DMS114 treated with DMSO at 0.1 percent for 48 hours (cell line): ENCODE measurements at regions not wholly inside any gene's neighbourhood (a gene's known extent, or its start where the extent isn't known, plus 50 kb on each side); places are given as distances from the start of the nearest gene placed in this dataset.
"Not testable (repeated sequence)": the region's sequence is repeated elsewhere in the genome, so short reads cannot be mapped to it uniquely, and the experiment has no call there.

Experiments
- DNase-seq: peaks from one replicate; lab custom pipeline; 2025; ENCODE audit not compliant: unreplicated experiment; lab: John Stamatoyannopoulos, UW

DNA sequence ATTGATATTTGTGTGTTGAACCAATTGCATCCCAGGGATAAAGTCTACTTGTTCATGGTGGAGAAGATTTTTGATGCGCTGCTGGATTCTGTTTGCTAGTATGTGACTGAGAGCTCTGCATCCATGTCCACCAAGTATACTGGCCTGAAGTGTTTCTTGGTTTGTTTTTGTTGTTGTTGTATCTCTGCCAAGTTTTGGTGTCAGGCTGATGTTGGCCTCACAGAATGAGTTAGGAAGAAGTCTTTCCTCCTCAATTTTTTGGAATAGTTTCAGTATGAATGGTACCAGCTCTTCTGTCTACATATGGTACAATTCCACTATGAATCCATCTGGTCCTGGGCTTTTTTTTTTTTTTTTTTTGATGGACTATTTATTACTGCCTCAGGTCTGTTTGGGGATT is 50.9 kb upstream of the OSTN start:
- DNase-seq, result no peak

DNA sequence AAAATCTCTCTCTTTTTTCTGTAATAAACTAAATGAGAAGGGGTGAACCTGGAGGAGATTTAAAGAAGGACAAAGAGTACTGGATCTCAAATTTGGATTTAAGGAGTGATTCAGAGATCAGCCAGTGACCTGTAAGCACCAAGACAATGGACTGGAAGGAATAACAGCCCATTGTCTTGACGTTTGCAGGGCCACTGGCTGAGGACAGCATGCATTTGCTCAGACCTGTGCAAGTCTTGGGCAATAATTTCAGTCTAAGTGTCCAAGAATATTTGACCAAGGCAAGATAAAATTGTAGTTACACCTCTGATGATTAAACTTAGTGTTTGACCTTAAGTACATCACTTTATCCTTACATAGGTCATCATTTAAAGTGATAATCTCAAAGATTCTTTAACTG is 55.8 kb upstream of the OSTN start:
- no peak for DNase-seq

- no peak for DNase-seq
Measured at GRCh38 chr3:191141728-191142127, 57.3 kb upstream of the OSTN start.

DNA sequence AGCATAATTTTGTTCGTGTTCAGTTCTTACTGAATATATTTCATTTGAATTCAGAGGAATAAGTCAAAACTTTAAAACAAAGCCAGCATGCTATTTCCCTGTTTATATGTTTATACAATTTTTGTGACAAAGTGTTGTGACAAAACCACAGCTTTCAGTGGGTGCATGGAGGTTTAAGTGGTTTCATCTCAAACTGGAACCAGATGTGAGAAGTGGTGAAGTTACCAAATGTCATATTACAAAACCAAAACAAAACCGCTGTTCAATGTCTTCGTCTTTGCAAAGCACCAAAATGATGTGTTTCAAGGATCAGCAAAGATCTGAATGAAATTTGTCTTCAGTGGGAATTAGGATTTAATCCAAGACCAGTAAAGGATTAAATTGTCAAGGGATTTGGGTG is 59.3 kb upstream of the OSTN start:
- DNase-seq, result no peak

DNA sequence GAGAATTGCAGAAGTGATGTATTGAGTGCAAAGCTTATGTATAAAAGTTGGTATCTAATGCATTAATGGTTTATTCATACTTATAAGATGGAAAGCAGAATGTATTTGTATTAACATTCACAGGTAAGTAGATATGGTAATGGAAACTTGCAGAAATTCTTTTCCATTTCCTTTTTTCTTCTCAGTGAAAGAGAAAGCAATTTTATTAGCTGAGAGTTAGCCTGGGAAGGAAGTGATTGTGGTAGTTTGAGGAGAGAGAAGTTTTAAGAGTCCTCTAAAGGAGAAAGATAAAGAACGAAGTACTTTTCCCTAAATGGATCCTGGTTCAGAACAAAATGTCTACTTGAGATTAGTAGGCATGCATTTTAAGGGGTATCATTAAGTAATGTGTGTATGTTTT is 60.1 kb upstream of the OSTN start:
- DNase-seq, result no peak

GRCh38 chr3:191137708-191138107 is 61.3 kb upstream of the OSTN start:
- no peak for DNase-seq

- DNase-seq, result no peak
Measured at GRCh38 chr3:191136347-191136746, 62.7 kb upstream of the OSTN start.

GRCh38 chr3:191135175-191135574 is 63.9 kb upstream of the OSTN start:
- no peak for DNase-seq

DNA sequence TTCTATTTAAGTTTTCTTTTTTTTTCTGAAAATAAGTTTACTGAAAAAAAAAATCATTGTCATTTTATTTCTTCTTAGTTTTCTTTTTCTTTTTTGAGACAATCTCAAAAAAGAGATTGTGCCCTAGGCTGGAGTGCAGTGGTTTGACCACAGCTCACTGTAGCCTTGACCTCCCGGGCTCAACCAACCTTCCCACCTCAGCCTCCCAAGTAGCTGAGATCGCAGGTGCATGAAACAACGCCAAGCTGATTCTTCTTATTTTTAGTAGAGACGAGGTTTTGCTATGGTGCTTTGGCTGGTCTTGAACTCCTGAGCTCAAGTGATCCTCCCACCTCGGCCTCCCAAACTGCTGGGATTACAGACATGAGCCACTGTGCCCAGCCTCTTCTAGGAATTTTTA is 65.7 kb upstream of the OSTN start:
- no peak for DNase-seq

DNA sequence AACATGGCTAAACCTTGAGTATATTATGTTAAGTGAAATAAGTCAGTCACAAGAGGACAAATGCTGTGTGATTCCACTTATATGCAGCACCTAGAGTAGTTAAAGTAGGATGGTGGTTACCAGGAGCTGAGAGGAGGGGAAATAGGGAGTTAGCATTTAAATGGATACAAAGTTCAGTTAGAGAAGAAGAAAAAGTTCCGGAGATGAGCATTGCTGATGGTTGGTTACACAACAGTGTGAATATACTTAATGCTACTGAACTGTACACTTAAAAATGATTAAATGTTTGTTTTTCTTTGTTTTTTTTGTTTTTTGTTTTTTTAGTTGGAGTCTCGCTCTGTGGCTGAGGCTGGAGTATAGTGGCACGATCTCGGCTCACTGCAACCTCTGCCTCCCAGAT is 67.7 kb upstream of the OSTN start:
- no peak for DNase-seq

DNA sequence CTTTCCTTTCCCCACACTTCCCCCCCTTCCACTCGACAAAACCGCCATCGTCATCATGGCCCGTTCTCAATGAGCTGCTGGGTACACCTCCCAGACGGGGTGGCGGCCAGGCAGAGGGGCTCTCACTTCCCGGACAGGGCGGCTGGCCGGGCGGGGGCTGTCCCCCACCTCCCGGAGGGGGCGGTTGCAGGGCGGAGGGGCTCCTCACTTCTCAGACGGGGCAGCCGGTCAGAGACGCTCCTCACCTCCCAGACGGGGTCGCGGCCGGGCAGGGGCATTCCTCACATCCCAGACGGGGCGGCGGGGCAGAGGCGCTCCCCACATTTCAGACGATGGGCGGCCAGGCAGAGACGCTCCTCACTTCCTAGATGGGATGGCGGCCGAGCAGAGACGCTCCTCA is 74.2 kb upstream of the OSTN start:
- DNase-seq, result not testable (repeated sequence)

GRCh38 chr3:191123946-191124345 is 75.1 kb upstream of the OSTN start:
- no peak for DNase-seq

DNA sequence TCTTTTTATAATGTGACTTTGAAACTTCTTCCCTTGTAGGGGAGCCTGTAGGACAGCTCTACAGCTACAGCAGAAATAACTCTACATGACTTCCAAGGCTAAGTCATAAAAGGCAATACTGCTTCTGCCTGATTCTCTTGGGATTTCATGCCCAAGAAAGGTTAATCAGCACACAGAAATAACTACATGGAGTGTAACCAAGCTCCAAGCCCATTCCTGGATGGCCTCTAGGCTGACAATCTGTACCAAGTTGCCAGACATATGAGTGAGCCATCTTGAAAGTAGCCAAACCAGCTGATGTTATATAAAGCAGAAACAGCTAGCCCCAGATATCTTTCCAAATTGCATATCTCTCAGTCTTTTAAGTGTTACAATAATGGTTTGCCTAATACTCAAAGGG is 75.8 kb upstream of the OSTN start:
- no peak for DNase-seq

- DNase-seq, result no peak
Measured at GRCh38 chr3:191120447-191121298, 78.4 kb upstream of the OSTN start.

DNA sequence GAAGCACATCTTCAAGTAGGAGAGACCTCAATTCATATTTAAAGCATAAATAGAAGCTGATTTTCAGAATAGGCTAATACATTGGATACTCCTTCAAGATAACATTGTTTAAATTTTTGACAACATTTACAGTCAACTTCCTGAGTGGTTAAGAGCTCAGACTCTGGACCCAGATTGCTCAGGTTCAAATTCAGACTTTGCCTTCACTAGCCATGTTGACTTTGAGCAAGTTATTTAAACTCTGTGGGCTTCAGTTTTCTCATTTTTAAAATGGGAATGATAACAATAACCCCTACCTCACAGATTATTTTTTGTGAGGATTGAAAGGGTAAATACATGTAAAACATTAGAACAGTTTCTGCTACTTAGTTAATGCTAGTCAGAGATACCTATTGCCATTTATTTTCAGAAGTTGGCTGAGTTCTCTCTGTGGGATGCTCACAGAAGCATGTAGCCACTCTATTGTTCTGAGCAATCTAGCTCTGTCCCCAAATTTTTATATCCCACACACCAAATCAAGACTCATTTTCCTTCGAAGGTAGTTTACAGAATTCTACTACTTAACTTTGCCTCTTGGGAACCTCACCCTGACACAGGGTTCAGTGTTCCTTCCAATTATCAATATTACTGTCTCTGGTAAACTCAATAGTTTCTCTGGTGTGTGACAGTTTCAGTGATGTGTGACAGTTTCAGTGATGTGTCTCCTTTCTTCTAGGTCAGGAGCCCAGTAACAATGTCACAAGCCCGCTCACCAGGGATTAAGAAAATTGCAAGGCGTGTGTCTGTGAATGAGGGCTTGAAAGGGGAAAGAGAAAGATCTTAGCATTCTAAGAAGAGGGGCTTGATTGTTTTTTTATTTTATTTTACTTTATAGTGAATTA is 79.4 kb upstream of the OSTN start:
- no peak for DNase-seq

GRCh38 chr3:191111722-191112121 is 87.3 kb upstream of the OSTN start:
- no peak for DNase-seq

DNA sequence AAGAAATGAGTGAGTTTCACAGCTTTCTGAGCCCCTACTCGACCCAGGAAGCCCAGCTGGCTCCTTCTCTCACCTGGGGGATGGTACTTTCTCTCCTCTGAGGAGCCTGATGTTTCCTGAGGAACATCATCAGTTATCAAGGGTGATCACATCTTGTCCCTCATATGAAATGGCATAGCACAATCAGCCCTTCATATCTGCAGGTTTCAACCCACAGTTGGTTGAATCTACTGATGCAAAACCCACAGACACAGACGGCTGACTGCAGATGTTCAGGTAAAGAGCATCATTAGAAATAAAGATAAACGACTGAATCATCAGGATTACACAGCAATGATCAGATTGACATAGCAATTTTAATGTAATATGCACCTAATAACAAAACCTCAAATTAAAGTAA is 93.6 kb upstream of the OSTN start:
- DNase-seq, result no peak

DNA sequence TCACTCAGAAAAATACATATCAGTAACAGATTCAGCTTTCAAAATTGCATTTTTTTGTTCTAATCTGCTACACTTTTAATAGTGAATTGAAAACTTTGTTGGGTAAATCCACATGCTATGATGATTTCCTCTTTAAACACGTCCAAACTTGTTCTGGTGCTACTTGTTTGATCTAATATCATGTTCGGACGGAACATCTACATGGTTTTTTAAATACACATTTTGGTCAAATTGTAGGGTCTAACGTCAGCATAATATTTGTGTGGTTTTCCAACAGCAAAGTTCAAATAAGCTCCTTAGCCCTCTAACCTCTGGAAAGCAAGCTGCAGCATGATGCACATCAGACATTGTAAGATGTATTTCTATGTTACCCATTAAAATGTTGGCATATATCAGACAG is 98.5 kb upstream of the OSTN start:
- DNase-seq, result no peak

- DNase-seq, result no peak
Measured at GRCh38 chr3:191094057-191094845, 104.8 kb upstream of the OSTN start.

GRCh38 chr3:191087391-191087790 is 111.7 kb upstream of the OSTN start:
- DNase-seq, result no peak

- no peak for DNase-seq
Measured at GRCh38 chr3:191085091-191085490, 114.0 kb upstream of the OSTN start.
